ENCODE measurements at regions not wholly inside any gene's neighbourhood (a gene's known extent, or its start where the extent isn't known, plus 50 kb on each side); places are given as distances from the start of the nearest gene placed in this dataset.

GRCh38 chr2:239610457-239611221 is 209.8 kb upstream of the HDAC4 start:
- no peak for TF ChIP-seq CTCF (IDR thresholded peaks at IDR 0.05)
- TF ChIP-seq POLR2A (IDR thresholded peaks at IDR 0.05), result no peak

Measured in stomach (tissue), 4 donors.